Stimulated activated CD4-positive, alpha-beta T cell treated with anti-CD3 and anti-CD28 coated beads, Interleukin-2, amount 100 ng/mL, for 4 hours (primary cell): ENCODE measurements at regions not wholly inside any gene's neighbourhood (a gene's known extent, or its start where the extent isn't known, plus 50 kb on each side); places are given as distances from the start of the nearest gene placed in this dataset.
"Not testable (repeated sequence)": the region's sequence is repeated elsewhere in the genome, so short reads cannot be mapped to it uniquely, and the experiment has no call there.

Experiments
- DNase-seq: peaks from one replicate; pipeline ENCODE4 v3.0.0-alpha.2; 2020; ENCODE audit warnings: low read depth

DNA sequence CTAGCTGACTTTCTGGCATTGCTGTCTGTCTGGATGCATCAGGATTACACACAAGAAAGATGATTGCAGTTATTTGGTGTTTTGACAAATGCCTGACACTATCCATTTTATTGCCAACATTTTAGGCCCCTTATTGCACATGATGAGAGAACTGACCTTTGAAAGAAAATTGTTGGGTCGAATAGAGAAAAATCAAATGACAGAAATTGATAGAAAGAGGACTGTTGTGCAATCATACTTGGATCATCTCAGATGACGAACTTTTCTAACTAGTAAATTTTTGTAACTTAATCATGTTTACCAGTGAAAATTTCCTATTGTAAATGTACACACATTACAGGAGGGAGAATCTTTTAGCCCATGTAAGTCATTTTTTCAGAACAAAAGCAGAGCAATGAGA lies 251.5 kb upstream of the USP15 start:
- DNase-seq = no peak

DNA sequence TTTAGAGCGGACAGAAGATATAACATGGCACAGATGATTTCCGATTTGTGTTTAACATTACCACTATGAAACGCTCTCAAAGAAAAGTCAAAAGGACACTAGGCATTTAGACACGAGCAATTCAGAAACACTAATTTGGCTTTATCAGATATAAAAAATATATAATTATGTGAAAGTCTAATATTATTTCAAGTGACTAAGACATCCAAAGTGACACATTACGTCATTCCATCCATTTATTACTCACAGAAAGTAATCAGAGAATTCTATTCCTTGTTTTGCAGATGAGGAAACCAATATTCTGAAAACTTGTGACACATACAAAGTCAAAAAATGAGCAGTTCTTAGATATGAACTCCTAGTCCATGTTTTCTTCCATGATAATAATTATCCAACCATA lies 250.8 kb upstream of the USP15 start:
- DNase-seq = no peak

GRCh38 chr12:62010331-62010906 lies 249.8 kb upstream of the USP15 start:
- DNase-seq = not testable (repeated sequence)

DNA sequence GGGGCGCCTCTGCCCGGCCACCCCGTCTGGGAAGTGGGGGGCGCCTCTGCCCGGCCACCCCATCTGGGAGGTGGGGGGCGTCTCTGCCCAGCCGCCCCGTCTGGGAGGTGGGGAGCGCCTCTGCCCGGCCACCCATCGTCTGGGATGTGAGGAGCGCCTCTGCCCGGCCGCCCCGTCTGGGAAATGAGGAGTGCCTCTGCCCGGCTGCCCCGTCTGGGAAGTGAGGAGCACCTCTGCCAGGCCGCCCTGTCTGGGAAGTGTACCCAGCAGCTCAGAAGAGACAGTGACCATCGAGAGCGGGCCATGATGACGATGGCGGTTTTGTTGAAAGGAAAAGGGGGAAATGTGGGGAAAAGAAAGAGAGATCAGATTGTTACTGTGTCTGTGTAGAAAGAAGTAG lies 249.2 kb upstream of the USP15 start:
- not testable (repeated sequence) for DNase-seq

- no peak for DNase-seq
Observed at GRCh38 chr12:62014330-62014729, 245.9 kb upstream of the USP15 start.

- no peak for DNase-seq
Observed at GRCh38 chr12:62016021-62016420, 244.2 kb upstream of the USP15 start.

DNA sequence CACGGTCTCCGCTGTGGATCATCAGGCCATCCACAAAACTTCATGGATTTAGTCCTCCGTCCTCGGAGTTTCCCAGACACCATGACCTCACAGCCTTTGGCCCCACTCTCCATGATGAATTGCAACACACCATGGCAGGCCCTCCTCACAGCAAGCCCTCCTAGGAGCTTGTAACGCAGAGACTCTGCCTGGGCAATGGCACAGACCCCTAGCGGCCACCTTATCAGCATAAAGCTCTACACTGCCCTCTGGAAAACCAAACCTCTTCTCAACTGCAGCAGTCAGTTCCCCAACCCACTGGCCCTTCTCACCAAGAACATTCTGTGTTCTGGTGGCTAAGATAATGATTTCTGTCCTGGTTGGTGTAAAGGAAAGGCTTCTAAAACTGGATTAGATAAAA lies 238.4 kb upstream of the USP15 start:
- DNase-seq = no peak

- DNase-seq = no peak
Observed at GRCh38 chr12:62028536-62028935, 231.7 kb upstream of the USP15 start.

GRCh38 chr12:62032870-62033269 lies 227.3 kb upstream of the USP15 start:
- DNase-seq = no peak

GRCh38 chr12:62044450-62045135 lies 215.6 kb upstream of the USP15 start:
- DNase-seq = no peak

- DNase-seq = no peak
Observed at GRCh38 chr12:62045211-62045610, 215.0 kb upstream of the USP15 start.

DNA sequence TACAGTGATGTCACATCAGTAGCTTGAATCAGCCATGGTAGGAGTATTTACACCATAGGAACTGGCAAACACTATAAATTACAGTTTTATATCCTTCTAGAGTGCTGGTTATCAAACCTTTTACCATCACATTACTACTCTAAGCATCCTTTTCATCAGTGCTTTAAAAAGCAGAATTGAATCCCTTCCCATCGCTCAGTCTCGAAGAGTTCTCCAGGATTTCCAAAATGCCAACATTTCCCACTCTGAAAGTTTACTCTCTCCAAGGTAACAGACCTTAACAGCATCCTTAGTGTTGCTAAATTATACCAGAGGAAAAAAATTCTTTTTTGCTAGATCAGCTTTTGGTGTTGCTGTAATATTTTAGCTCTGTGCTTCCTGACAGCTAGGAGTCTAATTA lies 209.4 kb upstream of the USP15 start:
- no peak for DNase-seq

- DNase-seq = no peak
Observed at GRCh38 chr12:62069976-62070375, 190.2 kb upstream of the USP15 start.

DNA sequence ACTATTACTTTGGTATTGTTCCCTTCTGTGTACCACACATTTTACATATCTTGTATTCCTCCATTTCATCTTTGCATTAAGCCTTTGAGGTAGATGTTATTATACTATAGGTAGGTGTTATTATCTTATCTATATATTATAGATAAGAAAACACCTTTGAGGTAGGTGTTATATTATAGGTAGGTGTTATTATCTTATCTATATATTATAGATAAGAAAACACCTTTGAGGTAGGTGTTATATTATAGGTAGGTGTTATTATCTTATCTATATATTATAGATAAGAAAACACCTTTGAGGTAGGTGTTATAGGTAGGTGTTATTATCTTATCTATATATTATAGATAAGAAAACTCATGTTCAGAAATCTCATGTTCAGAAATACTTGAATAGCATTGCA lies 187.0 kb upstream of the USP15 start:
- DNase-seq = not testable (repeated sequence)

DNA sequence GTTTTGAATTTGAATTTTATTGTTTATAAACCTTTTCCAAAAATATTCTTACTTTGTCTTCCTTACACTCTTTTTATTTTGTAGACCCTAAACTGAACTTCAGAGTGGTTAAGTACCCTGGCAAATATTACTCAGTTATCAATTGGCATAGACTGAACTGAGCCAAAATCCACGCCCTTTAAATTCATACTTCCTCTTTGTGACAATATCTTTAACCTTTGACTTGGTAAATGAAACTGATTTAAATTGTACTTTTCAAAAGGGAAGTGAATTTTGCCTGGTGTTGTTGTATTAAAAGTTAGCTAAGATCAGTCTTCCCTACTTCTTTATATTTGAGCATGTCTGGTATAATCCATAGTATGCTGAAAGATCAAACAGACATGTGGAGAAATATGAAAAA lies 184.3 kb upstream of the USP15 start:
- DNase-seq = no peak

DNA sequence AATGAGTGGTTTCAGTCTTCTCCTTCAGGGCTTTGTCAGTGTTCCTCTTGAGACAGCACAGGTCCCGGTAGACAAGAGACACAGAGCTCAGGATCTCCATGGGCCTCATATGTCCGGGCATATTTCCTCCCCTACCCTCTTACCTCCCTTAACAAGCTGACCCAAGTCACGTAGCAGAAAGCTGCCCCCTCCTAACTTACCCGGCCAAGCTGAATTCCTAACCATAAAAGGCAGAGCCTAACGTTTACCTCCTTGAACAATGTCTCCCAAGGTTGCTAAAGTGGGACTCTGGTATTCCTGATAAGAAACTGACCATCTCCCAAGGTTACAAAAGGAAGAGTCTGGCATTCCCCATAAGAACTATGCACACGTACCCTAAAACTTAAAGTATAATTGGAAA lies 182.2 kb upstream of the USP15 start:
- DNase-seq = no peak

GRCh38 chr12:62082448-62082847 lies 177.8 kb upstream of the USP15 start:
- no peak for DNase-seq

GRCh38 chr12:62098132-62098531 lies 162.1 kb upstream of the USP15 start:
- no peak for DNase-seq

DNA sequence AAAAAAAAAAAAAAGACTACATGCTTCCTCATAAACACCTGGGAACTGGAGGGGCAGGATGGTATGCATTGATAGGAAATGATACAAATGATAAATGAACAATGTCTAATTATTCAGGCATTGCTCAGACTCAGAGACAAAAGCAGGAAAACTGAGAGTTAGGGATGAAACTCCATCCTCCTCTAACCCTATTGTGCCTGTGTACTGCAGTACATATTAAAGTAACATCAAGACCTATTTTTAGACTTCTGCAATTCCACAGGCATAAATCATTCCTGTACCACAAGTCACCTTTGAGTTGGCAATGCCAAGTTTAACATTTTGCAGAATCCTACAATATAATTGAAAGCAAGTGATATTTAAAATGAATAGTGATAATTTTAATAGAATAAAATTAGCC lies 156.5 kb upstream of the USP15 start:
- DNase-seq = no peak

GRCh38 chr12:62106547-62107185 lies 153.5 kb upstream of the USP15 start:
- DNase-seq = no peak

DNA sequence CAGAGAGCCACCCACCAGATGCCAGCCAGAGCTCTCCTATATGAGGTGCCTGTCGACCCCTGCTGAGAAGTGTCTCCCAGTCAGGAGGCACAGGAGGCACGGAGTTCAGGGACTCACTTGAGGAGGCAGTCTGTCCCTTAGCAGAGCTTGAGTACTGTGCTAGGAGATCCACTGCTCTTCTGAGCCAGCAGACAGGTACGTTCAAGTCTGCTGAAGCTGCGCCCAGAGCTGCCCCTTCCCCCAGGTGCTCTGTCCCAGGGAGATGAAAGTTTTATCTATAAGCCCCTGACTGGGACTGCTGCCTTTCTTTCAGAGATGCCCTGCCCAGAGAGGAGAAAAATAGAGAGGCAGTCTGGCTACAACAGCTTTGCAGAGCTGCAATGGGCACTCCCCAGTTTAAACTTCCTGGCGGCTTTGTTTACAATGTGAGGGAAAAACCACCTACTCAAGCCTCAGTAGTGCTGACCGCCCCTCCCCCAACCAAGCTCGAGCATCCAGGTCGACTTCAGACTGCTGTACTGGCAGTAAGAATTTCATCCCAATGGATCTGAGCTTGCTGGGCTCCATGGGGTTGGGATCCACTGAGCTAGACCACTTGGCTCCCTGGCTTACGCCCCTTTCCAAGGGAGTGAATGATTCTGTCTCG lies 146.7 kb upstream of the USP15 start:
- DNase-seq = no peak

GRCh38 chr12:62116986-62117385 lies 143.2 kb upstream of the USP15 start:
- DNase-seq = no peak

GRCh38 chr12:62123721-62124203 lies 136.4 kb upstream of the USP15 start:
- peak; percentile 9 for DNase-seq
